ENCODE measurements at regions not wholly inside any gene's neighbourhood (a gene's known extent, or its start where the extent isn't known, plus 50 kb on each side); places are given as distances from the start of the nearest gene placed in this dataset.
A peak's percentile ranks its signal among the peaks of the same experiment; 100 is the strongest.

- no peaks in the 10 kb centered on the region for H3K9me3 ChIP-seq
- TF ChIP-seq CTCF (IDR thresholded peaks at IDR 0.05) (no peak), POLR2A (IDR thresholded peaks at IDR 0.05) (no peak), POLR2AphosphoS5 (IDR thresholded peaks at IDR 0.05) (peak; percentile 81)
- DNase-seq (ENCODE audit: low spot score) = peak; percentile 67
- H3K4me3 ChIP-seq = peak overlapping the region in 1 of 2 donors; percentile 2
- no peaks in the 10 kb centered on the region for H3K27me3 ChIP-seq (replicated peaks; ENCODE audit: insufficient read depth)
- WGBS = under 1% methylated on average over 14 of the region's 14 CpGs
- peak overlapping the region; percentile 14 to 19 for H3K27ac ChIP-seq
- intact Hi-C loops (cut with DNase I) = no loop called here
- H3K4me1 ChIP-seq (replicated peaks) = no peaks in the 10 kb centered on the region
- no peaks in the 10 kb centered on the region for H3K36me3 ChIP-seq
These were observed 232.5 kb downstream of the SKIDA1 start for GRCh38 chr10:21292763-21293517.

- WGBS = 98% methylated on average over 2 of the region's 2 CpGs
- Histone ChIP-seq H3K4me1 (replicated peaks) (no peaks in the 10 kb centered on the region), H3K4me3 (no peak overlapping the region), H3K36me3 (no peaks in the 10 kb centered on the region), H3K9me3 (no peaks in the 10 kb centered on the region), H3K27ac (no peak overlapping the region), H3K27me3 (replicated peaks; ENCODE audit: insufficient read depth) (no peaks in the 10 kb centered on the region)
- intact Hi-C loops (cut with DNase I) = no loop called here
- no peak for TF ChIP-seq POLR2AphosphoS5 (IDR thresholded peaks at IDR 0.05)
- no peak for TF ChIP-seq POLR2A (IDR thresholded peaks at IDR 0.05)
- TF ChIP-seq CTCF (IDR thresholded peaks at IDR 0.05) = no peak
- DNase-seq (ENCODE audit: low spot score) = no peak
These were observed 234.9 kb downstream of the SKIDA1 start for GRCh38 chr10:21290499-21291160.

GRCh38 chr10:21289961-21290360 lies 235.5 kb downstream of the SKIDA1 start:
- DNase-seq (ENCODE audit: low spot score) = no peak
- Histone ChIP-seq H3K4me3 (no peak overlapping the region), H3K9me3 (no peaks in the 10 kb centered on the region), H3K27ac (no peak overlapping the region), H3K27me3 (replicated peaks; ENCODE audit: insufficient read depth) (no peaks in the 10 kb centered on the region), H3K36me3 (no peaks in the 10 kb centered on the region), H3K4me1 (replicated peaks) (no peaks in the 10 kb centered on the region)
- intact Hi-C loops (cut with DNase I) = no loop called here
- WGBS = 93% methylated on average over 1 of the region's 1 CpG
- TF ChIP-seq CTCF (IDR thresholded peaks at IDR 0.05) (no peak), POLR2AphosphoS5 (IDR thresholded peaks at IDR 0.05) (no peak), POLR2A (IDR thresholded peaks at IDR 0.05) (no peak)

- Histone ChIP-seq H3K9me3 (no peaks in the 10 kb centered on the region), H3K36me3 (no peaks in the 10 kb centered on the region), H3K27ac (no peak overlapping the region), H3K27me3 (replicated peaks; ENCODE audit: insufficient read depth) (no peaks in the 10 kb centered on the region), H3K4me1 (replicated peaks) (no peaks in the 10 kb centered on the region), H3K4me3 (no peak overlapping the region)
- TF ChIP-seq CTCF (IDR thresholded peaks at IDR 0.05) (no peak), POLR2AphosphoS5 (IDR thresholded peaks at IDR 0.05) (no peak), POLR2A (IDR thresholded peaks at IDR 0.05) (no peak)
- no peak for DNase-seq (ENCODE audit: low spot score)
- intact Hi-C loops (cut with DNase I) = no loop called here
- 75% methylated on average over 3 of the region's 3 CpGs for WGBS
These were observed 236.2 kb downstream of the SKIDA1 start for GRCh38 chr10:21289271-21289670.
